ENCODE measurements at regions not wholly inside any gene's neighbourhood (a gene's known extent, or its start where the extent isn't known, plus 50 kb on each side); places are given as distances from the start of the nearest gene placed in this dataset.

DNA sequence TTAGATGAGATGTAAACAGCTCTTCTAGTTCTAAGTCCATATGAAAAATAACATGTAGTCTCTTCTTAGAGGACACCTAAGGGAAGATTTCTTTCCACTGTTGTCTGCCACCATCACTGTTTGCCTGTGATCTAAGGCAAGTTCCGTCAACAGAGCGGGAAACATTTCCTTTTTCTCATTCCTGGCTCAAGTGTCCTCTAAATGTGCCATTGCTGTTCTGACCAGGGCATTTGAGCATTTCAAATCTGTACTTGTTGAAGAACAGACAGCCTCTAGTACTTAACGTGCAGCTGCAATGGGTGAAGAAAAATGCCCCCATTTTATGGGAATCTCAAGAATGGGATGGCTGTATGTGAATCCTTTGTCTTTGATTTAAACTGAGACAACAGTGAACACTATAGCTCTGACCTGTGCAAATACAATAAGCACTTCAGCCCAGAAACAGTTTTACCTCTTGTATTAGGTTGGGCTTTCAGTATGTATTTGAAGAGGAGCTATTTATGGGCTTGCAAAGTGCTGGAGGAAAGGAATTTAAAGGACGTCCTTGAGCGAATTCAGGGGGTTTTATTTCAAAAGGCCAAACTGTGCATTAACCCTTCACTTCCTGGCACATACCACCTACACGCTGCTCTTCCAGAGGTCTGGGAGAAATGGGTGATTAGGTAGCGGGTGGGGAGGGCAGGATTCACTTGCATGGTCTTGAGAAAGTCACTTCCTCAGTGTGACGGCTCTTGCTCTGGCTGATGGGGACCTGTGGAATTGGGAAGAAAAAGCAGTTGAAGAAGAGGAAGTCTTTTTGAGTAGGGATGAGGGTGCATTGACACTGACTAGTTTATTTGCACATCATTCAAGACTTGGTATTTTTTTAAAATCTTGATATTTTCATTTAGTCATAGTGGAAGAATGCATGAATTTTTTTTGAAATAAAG is 66.1 kb downstream of the THNSL1 start:
- TF ChIP-seq, protein P1, sequence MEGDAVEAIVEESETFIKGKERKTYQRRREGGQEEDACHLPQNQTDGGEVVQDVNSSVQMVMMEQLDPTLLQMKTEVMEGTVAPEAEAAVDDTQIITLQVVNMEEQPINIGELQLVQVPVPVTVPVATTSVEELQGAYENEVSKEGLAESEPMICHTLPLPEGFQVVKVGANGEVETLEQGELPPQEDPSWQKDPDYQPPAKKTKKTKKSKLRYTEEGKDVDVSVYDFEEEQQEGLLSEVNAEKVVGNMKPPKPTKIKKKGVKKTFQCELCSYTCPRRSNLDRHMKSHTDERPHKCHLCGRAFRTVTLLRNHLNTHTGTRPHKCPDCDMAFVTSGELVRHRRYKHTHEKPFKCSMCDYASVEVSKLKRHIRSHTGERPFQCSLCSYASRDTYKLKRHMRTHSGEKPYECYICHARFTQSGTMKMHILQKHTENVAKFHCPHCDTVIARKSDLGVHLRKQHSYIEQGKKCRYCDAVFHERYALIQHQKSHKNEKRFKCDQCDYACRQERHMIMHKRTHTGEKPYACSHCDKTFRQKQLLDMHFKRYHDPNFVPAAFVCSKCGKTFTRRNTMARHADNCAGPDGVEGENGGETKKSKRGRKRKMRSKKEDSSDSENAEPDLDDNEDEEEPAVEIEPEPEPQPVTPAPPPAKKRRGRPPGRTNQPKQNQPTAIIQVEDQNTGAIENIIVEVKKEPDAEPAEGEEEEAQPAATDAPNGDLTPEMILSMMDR (IDR thresholded peaks at IDR 0.05): no peak
- TF ChIP-seq JUND (IDR thresholded peaks at IDR 0.05) (no peak), RAD21 (IDR thresholded peaks at IDR 0.05; ENCODE audit: low read length) (no peak), GABPA (IDR thresholded peaks at IDR 0.05; ENCODE audit: low read depth) (no peak), SIN3A (IDR thresholded peaks at IDR 0.05; ENCODE audit: borderline replicate concordance, low read depth, low read length) (no peak), FOXM1 (IDR thresholded peaks at IDR 0.05; ENCODE audit: low read depth) (no peak), EP300 (IDR thresholded peaks at IDR 0.05; ENCODE audit: borderline replicate concordance in 1 of 2, low read depth in 1 of 2, low read length in 1 of 2) (no peak)
- TF ChIP-seq, protein P2, sequence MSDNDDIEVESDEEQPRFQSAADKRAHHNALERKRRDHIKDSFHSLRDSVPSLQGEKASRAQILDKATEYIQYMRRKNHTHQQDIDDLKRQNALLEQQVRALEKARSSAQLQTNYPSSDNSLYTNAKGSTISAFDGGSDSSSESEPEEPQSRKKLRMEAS (IDR thresholded peaks at IDR 0.05; ENCODE audit: low read depth): no peak

All from SK-N-SH (cell line).